GM18909 (cell line): ENCODE measurements at regions not wholly inside any gene's neighbourhood (a gene's known extent, or its start where the extent isn't known, plus 50 kb on each side); places are given as distances from the start of the nearest gene placed in this dataset.
"Not testable (repeated sequence)": the region's sequence is repeated elsewhere in the genome, so short reads cannot be mapped to it uniquely, and the experiment has no call there.

Experiments
- ATAC-seq: cut with Tn5 transposase; IDR thresholded peaks from one replicate; pipeline ENCODE4 v1.9.1; 2021; ENCODE audit warnings: mild to moderate bottlenecking; ENCODE audit not compliant: unreplicated experiment, poor library complexity

- ATAC-seq, result no peak
Measured at GRCh38 chr4:164139291-164139690, 614.6 kb upstream of the SMIM31 start.

- ATAC-seq, result not testable (repeated sequence)
Measured at GRCh38 chr4:164141755-164142375, 612.1 kb upstream of the SMIM31 start.

DNA sequence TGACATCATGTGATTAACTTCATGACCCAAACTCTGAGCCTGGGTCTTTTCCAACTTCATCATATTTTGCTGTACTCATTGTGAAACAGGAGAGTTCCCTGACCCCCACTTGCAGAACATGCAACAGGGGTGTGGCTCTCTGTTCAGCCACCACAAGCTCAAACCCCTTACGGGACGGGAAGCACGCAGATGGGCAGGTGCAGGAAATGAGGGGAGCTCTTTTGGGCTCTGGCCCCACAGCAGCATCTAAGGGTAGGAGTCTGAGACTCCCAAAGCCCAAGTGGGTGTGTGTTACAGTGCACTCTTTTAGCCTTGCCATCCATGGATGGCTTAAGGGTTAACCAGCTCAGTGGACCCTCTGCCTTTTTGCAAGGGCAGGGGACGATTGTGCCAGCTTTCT, 599.5 kb upstream of the SMIM31 start:
- no peak for ATAC-seq

GRCh38 chr4:164169591-164169990, 584.3 kb upstream of the SMIM31 start:
- ATAC-seq, result no peak

- ATAC-seq, result no peak
Measured at GRCh38 chr4:164177153-164177552, 576.8 kb upstream of the SMIM31 start.

GRCh38 chr4:164177753-164178152, 576.2 kb upstream of the SMIM31 start:
- ATAC-seq, result no peak

DNA sequence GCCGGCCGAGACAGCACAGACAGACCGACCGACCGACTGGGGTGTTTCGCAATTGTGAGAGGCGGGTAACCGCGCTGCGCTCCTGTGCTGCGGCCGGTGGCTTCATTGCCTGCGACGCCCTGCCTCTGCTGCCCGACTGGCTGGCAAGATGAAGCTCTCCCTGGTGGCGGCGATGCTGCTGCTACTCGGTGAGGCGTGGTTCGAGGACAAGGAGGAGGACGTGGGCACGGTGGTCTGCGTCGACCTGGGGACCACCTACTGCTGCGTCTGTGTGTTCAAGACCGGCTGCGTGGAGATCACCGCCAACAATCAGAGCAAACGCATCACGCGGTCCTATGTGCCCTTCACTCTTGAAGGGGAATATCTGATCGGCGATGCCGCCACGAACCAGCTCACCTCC, 565.7 kb upstream of the SMIM31 start:
- no peak for ATAC-seq

GRCh38 chr4:164192844-164193243, 561.1 kb upstream of the SMIM31 start:
- ATAC-seq, result no peak

- no peak for ATAC-seq
Measured at GRCh38 chr4:164193676-164194075, 560.3 kb upstream of the SMIM31 start.

DNA sequence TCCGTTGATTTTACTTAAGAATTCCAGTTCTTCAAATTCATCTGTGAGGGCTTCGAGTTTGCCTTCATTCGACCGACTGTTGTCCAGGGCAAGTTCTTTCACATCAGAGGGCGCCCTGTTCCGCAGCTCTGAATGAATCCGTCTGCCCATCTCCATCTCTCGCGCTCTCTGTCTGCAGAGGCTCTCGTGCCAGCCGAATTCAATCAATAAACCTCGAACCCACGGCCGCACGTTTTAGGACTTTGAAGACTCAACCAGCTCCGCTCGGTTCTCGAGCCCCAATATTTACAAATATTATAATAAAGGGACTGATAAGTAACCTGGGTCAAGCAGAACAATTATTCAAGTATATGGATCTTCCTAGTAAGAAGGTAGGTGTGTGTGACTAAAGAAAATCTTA, 556.4 kb upstream of the SMIM31 start:
- no peak for ATAC-seq

- ATAC-seq, result no peak
Measured at GRCh38 chr4:164203476-164203875, 550.5 kb upstream of the SMIM31 start.

DNA sequence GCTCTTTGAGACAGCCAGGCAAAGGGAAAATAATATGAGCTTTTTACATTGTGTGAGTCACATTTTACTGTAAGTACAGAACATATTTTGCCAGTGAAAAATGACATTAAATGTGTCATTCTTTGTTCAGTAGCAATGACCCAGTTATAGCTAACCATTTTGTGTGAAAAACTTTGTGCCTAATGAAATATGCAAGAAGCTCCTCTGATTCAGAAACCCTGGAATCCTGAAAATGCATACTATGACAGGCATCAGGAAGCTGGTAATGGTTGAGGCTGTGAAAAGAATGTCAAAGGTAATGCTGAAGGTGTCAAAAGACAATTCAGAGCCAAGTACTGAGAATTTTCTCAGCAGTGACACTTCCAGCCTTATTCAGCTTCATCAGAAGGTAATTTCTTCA, 549.5 kb upstream of the SMIM31 start:
- ATAC-seq, result no peak

GRCh38 chr4:164207460-164207859, 546.5 kb upstream of the SMIM31 start:
- no peak for ATAC-seq

DNA sequence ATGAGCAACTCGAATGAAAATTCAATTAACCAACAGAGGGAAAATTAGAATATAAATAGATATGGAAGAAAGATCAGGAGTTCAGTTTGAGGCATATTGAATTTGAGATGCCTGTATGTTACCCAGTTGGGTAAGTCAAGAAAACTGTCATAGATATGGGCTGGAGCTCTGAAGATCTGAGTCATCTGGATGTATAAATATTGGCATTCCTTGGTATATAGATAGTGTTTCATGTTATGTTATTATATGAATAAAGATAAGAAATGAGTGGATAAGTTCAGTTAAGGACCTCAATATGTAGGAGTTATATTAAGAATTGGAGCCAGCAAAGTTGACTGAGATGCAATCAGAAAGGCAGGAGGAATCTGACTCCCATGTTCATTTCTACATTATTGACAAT, 543.6 kb upstream of the SMIM31 start:
- no peak for ATAC-seq

GRCh38 chr4:164212134-164212533, 541.8 kb upstream of the SMIM31 start:
- no peak for ATAC-seq

DNA sequence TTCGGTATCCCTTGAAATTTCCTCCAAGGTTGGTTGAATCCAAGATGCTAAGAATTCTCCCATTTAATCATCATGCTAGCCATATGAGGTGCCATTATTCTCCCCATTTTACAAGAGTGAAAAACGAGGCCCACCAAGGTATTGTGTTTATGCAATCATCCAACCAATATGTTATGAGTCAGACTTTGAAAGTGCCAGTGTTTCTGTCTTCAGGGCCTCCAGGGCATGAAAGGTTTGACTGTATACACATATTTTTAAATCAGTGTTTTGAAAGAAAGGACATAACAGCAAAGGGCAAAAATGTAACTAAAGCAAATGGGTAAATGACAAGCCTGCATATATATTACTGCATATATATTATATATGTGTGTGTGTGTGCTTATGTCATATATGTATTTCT, 541.2 kb upstream of the SMIM31 start:
- ATAC-seq, result no peak

- ATAC-seq, result no peak
Measured at GRCh38 chr4:164215113-164215741, 538.7 kb upstream of the SMIM31 start.

- ATAC-seq, result no peak
Measured at GRCh38 chr4:164221631-164222030, 532.3 kb upstream of the SMIM31 start.

GRCh38 chr4:164224871-164225270, 529.1 kb upstream of the SMIM31 start:
- no peak for ATAC-seq

DNA sequence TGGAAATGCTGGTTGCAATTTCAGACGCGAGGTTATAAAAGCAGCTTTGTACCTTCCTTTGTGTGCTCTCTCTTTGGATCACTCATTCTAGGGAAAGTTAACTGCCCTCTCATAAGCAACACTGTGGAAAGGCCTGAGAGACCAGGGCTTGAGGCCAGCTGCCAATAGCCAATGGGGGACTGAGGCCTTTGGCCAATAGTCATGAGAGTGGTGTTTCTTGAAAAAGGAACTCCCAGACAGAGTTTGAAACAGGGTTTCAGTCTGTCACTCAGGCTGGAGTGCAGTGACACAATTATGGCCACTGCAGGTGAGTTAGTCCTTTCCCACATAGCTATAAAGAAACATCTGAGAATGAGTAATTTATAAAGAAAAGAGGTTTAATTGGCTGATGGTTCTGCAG, 524.7 kb upstream of the SMIM31 start:
- no peak for ATAC-seq

DNA sequence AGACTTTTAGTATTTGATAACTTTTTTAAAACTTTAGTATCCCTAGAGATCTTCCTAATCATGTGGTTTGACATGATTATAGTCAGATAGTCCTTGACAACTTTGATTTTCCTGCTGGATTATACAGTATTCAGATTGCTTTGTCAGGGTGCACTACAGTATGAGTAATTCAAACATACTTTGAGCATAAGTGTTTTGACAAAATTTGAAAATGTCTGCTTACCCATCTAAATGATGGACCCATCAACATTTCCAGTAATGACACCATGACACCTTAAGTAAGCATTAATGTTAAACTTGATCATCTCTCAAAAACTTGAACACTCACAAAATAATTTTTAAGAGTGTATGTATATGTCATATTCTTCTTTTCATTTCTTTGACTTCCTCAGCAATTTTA, 514.5 kb upstream of the SMIM31 start:
- no peak for ATAC-seq

GRCh38 chr4:164239976-164240375, 514.0 kb upstream of the SMIM31 start:
- ATAC-seq, result no peak
